Gastrocnemius medialis (tissue), 4 donors: ENCODE measurements at regions not wholly inside any gene's neighbourhood (a gene's known extent, or its start where the extent isn't known, plus 50 kb on each side); places are given as distances from the start of the nearest gene placed in this dataset.

Source experiments
- ATAC-seq, 2 donors: fragments of 150-250 bp; one replicate each; pipeline ENCODE4 v1.9.1; 2016
- DNase-seq, 2 donors: peaks; one replicate each; pipeline ENCODE4 v3.0.0-alpha.2; 2019
- H3K27ac ChIP-seq, 4 donors: fragments of 200-600 bp; sonication (generic); 1 replicate in 1 of 4; 2 replicates in 3 of 4; pipeline ENCODE4 v1.5.1; 2016 to 2018; ENCODE audit warnings: mild to moderate bottlenecking in 2 of 4, moderate library complexity in 1 of 4
- H3K27me3 ChIP-seq, 3 donors: fragments of 200-600 bp; sonication (generic) in 2 of 3; 1 replicate in 1 of 3; 2 replicates in 2 of 3; pipeline versions ENCODE4 v1.5.1 to v1.6.0; 2016 to 2019; ENCODE audit warnings: mild to moderate bottlenecking in 1 of 3, moderate library complexity in 1 of 3
- H3K36me3 ChIP-seq, 2 donors: fragments of 200-600 bp; sonication (generic) in 1 of 2; one replicate each; pipeline ENCODE4 v1.5.1; 2017 to 2018
- H3K4me1 ChIP-seq, 2 donors: fragments of 200-600 bp; sonication (generic) in 1 of 2; one replicate each; pipeline ENCODE4 v1.5.1; 2016 to 2017; ENCODE audit warnings: mild to moderate bottlenecking in 2 of 2
- H3K4me3 ChIP-seq, 4 donors: fragments of 200-600 bp; sonication (generic) in 3 of 4; 1 replicate in 1 of 4; 2 replicates in 3 of 4; pipeline ENCODE4 v1.5.1; 2016 to 2019; ENCODE audit warnings: mild to moderate bottlenecking in 2 of 4
- H3K9me3 ChIP-seq, 3 donors: fragments of 200-600 bp; sonication (generic) in 2 of 3; 1 replicate in 1 of 3; 2 replicates in 2 of 3; pipeline ENCODE4 v1.5.1; 2016 to 2019
- CTCF ChIP-seq, 5 experiments: fragments of 450-650 bp in 3 of 5; fragments of 200-600 bp in 2 of 5; sonication (generic) in 2 of 5; IDR thresholded peaks in 4 of 5; conservative IDR thresholded peaks in 1 of 5; 1 replicate in 4 of 5; 2 replicates in 1 of 5; pipeline ENCODE4 v1.5.1; 2016 to 2019; ENCODE audit warnings: antibody characterized with exemption in 5 of 5, mild to moderate bottlenecking in 3 of 5, moderate library complexity in 3 of 5
- POLR2A ChIP-seq, 2 donors: fragments of 450-650 bp; IDR thresholded peaks; one replicate each; pipeline ENCODE4 v1.6.1; 2017; ENCODE audit warnings: antibody characterized with exemption in 2 of 2, mild to moderate bottlenecking in 2 of 2, moderate library complexity in 2 of 2
- in situ Hi-C, 4 donors: fragments of 200-750 bp; cut with MboI; loops; one replicate each; pipeline versions ENCODE4 v1.15.0 to v1.8.0; 2017; ENCODE audit warnings: low sequenced_read_pairs in 4 of 4
- intact Hi-C: fragments of 100-400 bp; cut with DNase I; formaldehyde crosslinking; loops from one replicate; pipeline ENCODE4 v1.15.1; 2023; ENCODE audit warnings: low total_unique reads

GRCh38 chr9:115263371-115264075 is 145.6 kb upstream of the TNC start:
- no peaks in the 10 kb centered on the region for H3K27me3 ChIP-seq

GRCh38 chr9:115264313-115264712 is 146.4 kb upstream of the TNC start:
- in situ Hi-C loops, result loop anchor here in 1 of 4 donors (10.0 kb wide), 1 partner anchor 60 kb away; no protein-coding TSS in a partner anchor
- Histone ChIP-seq H3K27ac (no peak overlapping the region), H3K4me1 (no peaks in the 10 kb centered on the region), H3K9me3 (no peaks in the 10 kb centered on the region), H3K4me3 (no peak overlapping the region), H3K36me3 (no peaks in the 10 kb centered on the region), H3K27me3 (no peaks in the 10 kb centered on the region)
- ATAC-seq (no peak), DNase-seq (no peak)
- intact Hi-C loops, result no loop called here
- TF ChIP-seq POLR2A (IDR thresholded peaks at IDR 0.05) (no peak), CTCF (IDR thresholded peaks at IDR 0.05 in 4 of 5, conservative IDR thresholded peaks at IDR 0.05 in 1 of 5) (no peak)

More at GRCh38 chr9:115263371-115264075, 145.6 kb upstream of the TNC start:
- no peaks in the 10 kb centered on the region for H3K36me3 ChIP-seq
- no peaks in the 10 kb centered on the region for H3K9me3 ChIP-seq
- H3K4me1 ChIP-seq, result no peaks in the 10 kb centered on the region
- in situ Hi-C loops (loop anchor here in 1 of 4 donors (10.0 kb wide), 1 partner anchor 61 kb away; no protein-coding TSS in a partner anchor), intact Hi-C loops (no loop called here)
- no peak for ATAC-seq
- TF ChIP-seq CTCF (IDR thresholded peaks at IDR 0.05 in 4 of 5, conservative IDR thresholded peaks at IDR 0.05 in 1 of 5) (no peak), POLR2A (IDR thresholded peaks at IDR 0.05) (no peak)
- no peak for DNase-seq
- H3K4me3 ChIP-seq, result no peak overlapping the region
- H3K27ac ChIP-seq, result no peak overlapping the region

- Histone ChIP-seq H3K4me1 (no peaks in the 10 kb centered on the region), H3K27me3 (no peaks in the 10 kb centered on the region), H3K4me3 (no peak overlapping the region), H3K27ac (no peak overlapping the region), H3K9me3 (no peaks in the 10 kb centered on the region), H3K36me3 (no peaks in the 10 kb centered on the region)
- no peak for DNase-seq
- intact Hi-C loops (no loop called here), in situ Hi-C loops (loop anchor here in 1 of 4 donors (10.0 kb wide), 1 partner anchor 57 kb away; no protein-coding TSS in a partner anchor)
- no peak for TF ChIP-seq CTCF (IDR thresholded peaks at IDR 0.05 in 4 of 5, conservative IDR thresholded peaks at IDR 0.05 in 1 of 5)
- no peak for TF ChIP-seq POLR2A (IDR thresholded peaks at IDR 0.05)
- ATAC-seq, result no peak
These were observed 149.8 kb upstream of the TNC start for GRCh38 chr9:115267790-115268189.

GRCh38 chr9:115275753-115276152 is 157.8 kb upstream of the TNC start:
- H3K4me3 ChIP-seq, result no peak overlapping the region
- ATAC-seq, result no peak
- intact Hi-C loops (no loop called here), in situ Hi-C loops (no loop called here)
- no peaks in the 10 kb centered on the region for H3K36me3 ChIP-seq
- DNase-seq, result no peak
- no peaks in the 10 kb centered on the region for H3K9me3 ChIP-seq
- no peaks in the 10 kb centered on the region for H3K4me1 ChIP-seq
- TF ChIP-seq CTCF (IDR thresholded peaks at IDR 0.05 in 4 of 5, conservative IDR thresholded peaks at IDR 0.05 in 1 of 5) (no peak), POLR2A (IDR thresholded peaks at IDR 0.05) (no peak)
- H3K27ac ChIP-seq, result no peak overlapping the region
- H3K27me3 ChIP-seq, result no peaks in the 10 kb centered on the region
